SH-SY5Y (cell line): ENCODE measurements at regions not wholly inside any gene's neighbourhood (a gene's known extent, or its start where the extent isn't known, plus 50 kb on each side); places are given as distances from the start of the nearest gene placed in this dataset.

Experiments
- GATA2 ChIP-seq: IDR thresholded peaks from 2 replicates; pipeline ENCODE4 v1.6.1; 2011; ENCODE audit warnings: mild to moderate bottlenecking, low read depth, low read length
- GATA3 ChIP-seq: IDR thresholded peaks from 2 replicates; pipeline ENCODE4 v1.6.1; 2011; ENCODE audit warnings: low read depth, mild to moderate bottlenecking, low read length, moderate library complexity

- TF ChIP-seq GATA2 (no peak), GATA3 (no peak)
These were observed 297.5 kb upstream of the NRP1 start for GRCh38 chr10:33631991-33632390.
